Esophagus squamous epithelium (tissue), 5 donors: ENCODE measurements at regions not wholly inside any gene's neighbourhood (a gene's known extent, or its start where the extent isn't known, plus 50 kb on each side); places are given as distances from the start of the nearest gene placed in this dataset.

Experiments
- DNase-seq: peaks from one replicate; lab custom pipeline; 2025; lab: John Stamatoyannopoulos, UW
- H3K27ac ChIP-seq, 4 donors: fragments of 200-600 bp; sonication (generic); one replicate each; pipeline ENCODE4 v1.5.1; 2016 to 2019; ENCODE audit warnings: mild to moderate bottlenecking in 1 of 4
- H3K27me3 ChIP-seq, 4 donors: fragments of 200-600 bp; sonication (generic); 1 replicate in 3 of 4; 2 replicates in 1 of 4; pipeline versions ENCODE4 v1.5.1 to v1.6.0; 2017 to 2021; ENCODE audit warnings: antibody characterized with exemption in 1 of 4
- H3K36me3 ChIP-seq, 3 donors: fragments of 200-600 bp; sonication (generic); one replicate each; pipeline ENCODE4 v1.5.1; 2016 to 2019
- H3K4me1 ChIP-seq, 3 donors: fragments of 200-600 bp; sonication (generic); one replicate each; pipeline ENCODE4 v1.5.1; 2017 to 2019
- H3K4me3 ChIP-seq, 4 donors: fragments of 200-600 bp; sonication (generic); 1 replicate in 3 of 4; 2 replicates in 1 of 4; pipeline ENCODE4 v1.5.1; 2016 to 2019; ENCODE audit warnings: mild to moderate bottlenecking in 2 of 4, moderate library complexity in 1 of 4
- H3K9me3 ChIP-seq, 3 donors: fragments of 200-600 bp; sonication (generic); one replicate each; pipeline ENCODE4 v1.5.1; 2016 to 2019
- POLR2A ChIP-seq, 4 donors: fragments of 450-650 bp; IDR thresholded peaks; one replicate each; pipeline ENCODE4 v1.6.1; 2017; ENCODE audit warnings: antibody characterized with exemption in 4 of 4, mild to moderate bottlenecking in 4 of 4, moderate library complexity in 3 of 4
- WGBS, 2 donors: methylation state at CpG; one replicate each; pipeline ENCODE4 v1.1.5; 2018; 5-methylcytosine and 5-hydroxymethylcytosine counted together
- intact Hi-C: fragments of 100-400 bp; cut with DNase I; formaldehyde crosslinking; loops from one replicate; pipeline ENCODE4 v1.15.0; 2022
- TF ChIP-seq, protein P1 (sequence below), 6 experiments: fragments of 450-650 bp in 4 of 6; fragments of 200-600 bp in 2 of 6; sonication (generic) in 2 of 6; IDR thresholded peaks; one replicate each; pipeline ENCODE4 v1.5.1; 2016 to 2019; ENCODE audit warnings: antibody characterized with exemption in 6 of 6, mild to moderate bottlenecking in 4 of 6, moderate library complexity in 4 of 6
- donor health status: DM: yes; HTN: yes; CAD: no.

DNA sequence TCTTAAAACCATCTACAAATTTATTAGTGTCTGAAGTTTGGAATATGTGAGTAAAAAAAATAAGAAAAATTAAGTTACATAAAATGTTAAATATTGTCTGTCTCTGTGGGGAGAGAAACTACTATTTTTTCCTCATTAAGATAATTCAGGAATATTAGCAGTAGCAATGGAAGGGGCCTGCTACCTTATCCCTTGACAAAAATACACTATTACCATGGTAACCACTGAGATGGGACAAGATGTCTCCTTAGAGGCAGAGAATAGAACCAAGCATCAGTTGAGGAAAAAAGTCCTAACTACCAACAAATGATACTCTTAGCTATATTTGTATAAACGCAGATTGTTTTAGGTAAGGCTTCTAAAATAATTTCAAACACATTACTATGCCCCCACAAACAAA is 150.7 kb upstream of the LSM8 start:
- no peaks in the 10 kb centered on the region for H3K36me3 ChIP-seq
- H3K27ac ChIP-seq: no peak overlapping the region
- 77 to 84% methylated on average over 1 of the region's 1 CpG for WGBS, 2 donors
- no peak for DNase-seq
- H3K27me3 ChIP-seq: no peaks in the 10 kb centered on the region
- TF ChIP-seq, protein P1, sequence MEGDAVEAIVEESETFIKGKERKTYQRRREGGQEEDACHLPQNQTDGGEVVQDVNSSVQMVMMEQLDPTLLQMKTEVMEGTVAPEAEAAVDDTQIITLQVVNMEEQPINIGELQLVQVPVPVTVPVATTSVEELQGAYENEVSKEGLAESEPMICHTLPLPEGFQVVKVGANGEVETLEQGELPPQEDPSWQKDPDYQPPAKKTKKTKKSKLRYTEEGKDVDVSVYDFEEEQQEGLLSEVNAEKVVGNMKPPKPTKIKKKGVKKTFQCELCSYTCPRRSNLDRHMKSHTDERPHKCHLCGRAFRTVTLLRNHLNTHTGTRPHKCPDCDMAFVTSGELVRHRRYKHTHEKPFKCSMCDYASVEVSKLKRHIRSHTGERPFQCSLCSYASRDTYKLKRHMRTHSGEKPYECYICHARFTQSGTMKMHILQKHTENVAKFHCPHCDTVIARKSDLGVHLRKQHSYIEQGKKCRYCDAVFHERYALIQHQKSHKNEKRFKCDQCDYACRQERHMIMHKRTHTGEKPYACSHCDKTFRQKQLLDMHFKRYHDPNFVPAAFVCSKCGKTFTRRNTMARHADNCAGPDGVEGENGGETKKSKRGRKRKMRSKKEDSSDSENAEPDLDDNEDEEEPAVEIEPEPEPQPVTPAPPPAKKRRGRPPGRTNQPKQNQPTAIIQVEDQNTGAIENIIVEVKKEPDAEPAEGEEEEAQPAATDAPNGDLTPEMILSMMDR (IDR thresholded peaks at IDR 0.05): no peak
- TF ChIP-seq POLR2A (IDR thresholded peaks at IDR 0.05): no peak
- intact Hi-C loops: no loop called here
- no peaks in the 10 kb centered on the region for H3K9me3 ChIP-seq
- H3K4me1 ChIP-seq: peaks cover 0 to 12% (median 0%) of the 10 kb centered on the region in 3 donors
- H3K4me3 ChIP-seq: no peak overlapping the region

DNA sequence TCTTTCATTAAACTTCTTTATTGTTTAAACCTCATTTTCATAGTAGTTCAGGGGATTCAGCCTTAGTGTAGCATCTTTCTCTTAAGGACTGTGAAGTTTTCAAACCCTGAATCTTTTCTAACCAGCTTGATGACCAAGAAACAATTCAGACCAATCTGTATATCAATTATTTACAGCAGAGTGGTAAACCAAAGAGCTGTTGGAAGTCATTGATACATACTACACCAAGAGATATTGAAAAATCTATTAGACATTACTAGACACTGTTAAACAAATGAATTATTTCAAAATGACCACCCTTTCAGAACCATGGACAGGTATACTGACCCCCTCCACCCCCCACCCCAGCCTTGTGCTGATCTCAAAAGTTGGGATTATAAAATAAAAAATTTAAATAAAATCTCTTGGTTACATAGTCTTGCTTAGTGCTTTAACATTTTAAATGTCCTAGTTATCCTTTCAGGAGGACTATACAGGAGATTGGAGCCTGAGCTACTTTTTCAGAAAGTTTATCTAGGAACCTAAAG is 143.9 kb upstream of the LSM8 start:
- Histone ChIP-seq H3K9me3 (no peaks in the 10 kb centered on the region), H3K4me3 (no peak overlapping the region), H3K27ac (no peak overlapping the region), H3K4me1 (peaks cover 0 to 7% (median 0%) of the 10 kb centered on the region in 3 donors), H3K27me3 (no peaks in the 10 kb centered on the region), H3K36me3 (no peaks in the 10 kb centered on the region)
- TF ChIP-seq, protein P1 (IDR thresholded peaks at IDR 0.05): no peak
- TF ChIP-seq POLR2A (IDR thresholded peaks at IDR 0.05): no peak
- no peak for DNase-seq
- intact Hi-C loops: no loop called here

DNA sequence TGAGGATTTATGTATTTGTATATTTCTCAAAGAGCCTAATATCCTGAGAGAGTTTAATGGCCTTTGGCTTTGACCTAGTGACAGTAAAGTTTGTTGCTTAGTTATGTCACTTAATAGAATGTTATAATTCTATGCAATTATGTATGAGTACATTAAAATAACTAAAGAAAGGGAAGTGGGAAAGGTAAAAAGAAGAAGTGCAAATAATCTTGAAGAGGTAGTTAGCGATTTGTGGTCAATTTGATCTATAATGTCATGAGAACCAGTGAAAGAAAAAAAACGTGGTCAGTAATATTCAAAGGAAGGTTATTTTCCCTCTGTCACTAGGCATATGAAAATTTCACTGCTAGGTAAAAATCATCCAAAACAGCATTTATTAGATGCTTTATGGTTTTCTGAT is 143.4 kb upstream of the LSM8 start:
- no peak for DNase-seq
- intact Hi-C loops: no loop called here

DNA sequence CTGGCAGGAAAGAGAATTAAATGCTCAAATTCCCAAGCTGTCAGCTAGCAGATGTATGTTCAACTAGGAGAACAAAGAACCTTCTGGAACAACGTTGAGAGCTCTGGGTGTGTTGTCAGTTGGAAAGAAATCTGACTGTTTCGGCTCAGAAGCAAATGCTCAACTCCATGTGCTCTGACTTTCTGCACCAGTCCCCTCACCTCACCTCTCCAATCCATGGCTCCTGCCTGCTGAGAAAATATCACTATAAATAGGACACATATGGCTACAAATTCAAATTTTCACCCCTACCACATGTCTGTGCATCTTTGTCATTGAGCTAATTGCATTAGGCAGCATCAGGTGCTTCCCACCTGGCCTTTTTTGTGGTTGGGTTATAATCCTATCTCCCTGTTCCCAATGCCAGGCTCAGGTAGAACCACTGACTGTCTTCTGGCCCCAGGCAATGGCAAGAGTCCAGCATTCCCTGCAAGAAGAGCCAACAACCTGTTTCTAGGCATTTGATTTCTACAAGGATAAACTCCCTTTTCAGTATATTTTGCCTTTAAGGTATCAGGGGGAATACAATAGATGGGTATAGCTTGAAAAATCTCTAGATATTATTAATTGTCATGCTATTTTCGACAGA is 142.6 kb upstream of the LSM8 start:
- Histone ChIP-seq H3K9me3 (no peaks in the 10 kb centered on the region), H3K4me1 (peaks cover 0 to 7% (median 0%) of the 10 kb centered on the region in 3 donors), H3K4me3 (no peak overlapping the region), H3K36me3 (no peaks in the 10 kb centered on the region), H3K27me3 (no peaks in the 10 kb centered on the region), H3K27ac (no peak overlapping the region)
- no peak for TF ChIP-seq POLR2A (IDR thresholded peaks at IDR 0.05)
- TF ChIP-seq, protein P1 (IDR thresholded peaks at IDR 0.05): no peak
- DNase-seq: no peak
- 27 to 39% methylated on average over 3 of the region's 3 CpGs for WGBS, 2 donors
- intact Hi-C loops: no loop called here

More for the DNA sequence above, 143.4 kb upstream of the LSM8 start:
- H3K9me3 ChIP-seq: no peaks in the 10 kb centered on the region
- no peaks in the 10 kb centered on the region for H3K36me3 ChIP-seq
- no peak overlapping the region for H3K27ac ChIP-seq
- no peaks in the 10 kb centered on the region for H3K27me3 ChIP-seq
- H3K4me1 ChIP-seq: peaks cover 0 to 7% (median 0%) of the 10 kb centered on the region in 3 donors
- 69 to 72% methylated on average over 2 of the region's 2 CpGs for WGBS, 2 donors
- TF ChIP-seq POLR2A (IDR thresholded peaks at IDR 0.05): no peak
- H3K4me3 ChIP-seq: no peak overlapping the region

DNA sequence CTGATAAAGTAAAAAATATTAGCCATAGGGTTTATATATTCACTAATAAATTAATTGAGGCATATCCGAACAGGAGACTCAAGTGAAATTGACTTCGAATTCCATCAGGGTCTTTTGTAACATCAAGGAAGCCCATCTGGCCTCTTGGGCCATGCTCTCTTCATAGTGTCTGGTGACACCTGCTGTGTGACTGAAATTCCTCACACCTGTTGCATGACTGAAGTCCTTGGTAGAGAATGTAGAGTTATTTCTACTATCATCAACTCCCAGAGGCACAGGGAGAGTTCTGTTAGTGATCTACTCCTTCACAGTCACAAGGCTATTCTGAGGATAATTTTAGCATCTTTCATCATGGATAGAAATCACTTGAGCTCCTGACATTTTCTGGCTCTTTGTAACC is 138.3 kb upstream of the LSM8 start:
- intact Hi-C loops: no loop called here
- DNase-seq: no peak
- WGBS, 2 donors: 87 to 97% methylated on average over 2 of the region's 2 CpGs
- Histone ChIP-seq H3K27me3 (no peaks in the 10 kb centered on the region), H3K4me1 (peaks cover 0 to 7% (median 0%) of the 10 kb centered on the region in 3 donors), H3K4me3 (no peak overlapping the region), H3K9me3 (no peaks in the 10 kb centered on the region), H3K27ac (no peak overlapping the region), H3K36me3 (no peaks in the 10 kb centered on the region)
- TF ChIP-seq POLR2A (IDR thresholded peaks at IDR 0.05): no peak
- TF ChIP-seq, protein P1 (IDR thresholded peaks at IDR 0.05): no peak
